H1 (cell line): ENCODE measurements at regions not wholly inside any gene's neighbourhood (a gene's known extent, or its start where the extent isn't known, plus 50 kb on each side); places are given as distances from the start of the nearest gene placed in this dataset.

Source experiments
- CTCF ChIA-PET: fragments of 300-600 bp; sonication (Branson Sonifier 250); formaldehyde crosslinking; loops from one replicate; lab custom pipeline; 2021; ENCODE audit not compliant: partially characterized antibody; lab: Charles Lee
- POLR2A ChIA-PET: fragments of 300-600 bp; sonication (Branson Sonifier 250); formaldehyde crosslinking; loops from one replicate; lab custom pipeline; 2021; ENCODE audit warnings: inconsistent platforms; ENCODE audit not compliant: partially characterized antibody; lab: Charles Lee
- DNase-seq, 2 experiments: peaks; one replicate each; pipeline versions ENCODE4 v3.0.0 to v3.0.0-alpha.2; 2010 to 2022; ENCODE audit warnings: low spot score in 2 of 2, low read depth in 1 of 2, mixed read lengths in 1 of 2
- FAIRE-seq: peaks from 2 replicates; lab custom pipeline; 2011; peaks lifted over from hg19 to GRCh38; lab: Jason Lieb, UNC
- H2AFZ ChIP-seq: 2 replicates; pipeline ENCODE4 v1.8.1; 2012; ENCODE audit warnings: low read length, inconsistent platforms
- H2AK5ac ChIP-seq: 2 replicates; pipeline ENCODE4 v1.6.1; 2013; ENCODE audit warnings: low read depth, low read length
- H2BK120ac ChIP-seq: replicated peaks from 2 replicates; pipeline ENCODE3; 2013; ENCODE audit warnings: low read depth, low read length, inconsistent platforms
- H2BK12ac ChIP-seq: 2 replicates; pipeline ENCODE4 v1.6.1; 2013; ENCODE audit warnings: low read depth, low read length
- H2BK15ac ChIP-seq: 2 replicates; pipeline ENCODE4 v1.6.1; 2013; ENCODE audit warnings: low read length
- H2BK20ac ChIP-seq: 2 replicates; pipeline ENCODE4 v1.6.1; 2013; ENCODE audit warnings: low read length
- H2BK5ac ChIP-seq: 2 replicates; pipeline ENCODE4 v1.6.1; 2013; ENCODE audit warnings: low read depth, low read length
- H3K14ac ChIP-seq: 2 replicates; pipeline ENCODE4 v1.6.1; 2013; ENCODE audit warnings: inconsistent platforms; ENCODE audit not compliant: insufficient read length
- H3K18ac ChIP-seq: 2 replicates; pipeline ENCODE4 v1.6.1; 2013; ENCODE audit warnings: low read length; ENCODE audit errors: extremely low read depth
- H3K23ac ChIP-seq: 2 replicates; pipeline ENCODE4 v1.6.1; 2013; ENCODE audit warnings: inconsistent platforms; ENCODE audit not compliant: insufficient read length
- H3K23me2 ChIP-seq: 2 replicates; pipeline ENCODE4 v1.6.1; 2013; ENCODE audit warnings: low read depth, low read length
- H3K27ac ChIP-seq: 2 replicates; pipeline ENCODE4 v1.6.1; 2011; ENCODE audit warnings: low read depth, low read length, inconsistent platforms
- H3K27me3 ChIP-seq, 4 experiments: replicated peaks in 1 of 4; 1 replicate in 1 of 4; 2 replicates in 3 of 4; pipeline versions ENCODE4 v1.6.1 to v1.8.1; 2011 to 2013; ENCODE audit warnings: low read length in 3 of 4, mild to moderate bottlenecking in 3 of 4, inconsistent platforms in 2 of 4, mixed read lengths in 2 of 4, moderate library complexity in 1 of 4; ENCODE audit not compliant: control insufficient read depth in 3 of 4, insufficient read depth in 3 of 4; ENCODE audit errors: extremely low read depth in 1 of 4
- H3K36me3 ChIP-seq, 4 experiments: 2 replicates each; pipeline versions ENCODE4 v1.6.1 to v1.8.1; 2011 to 2013; ENCODE audit warnings: mild to moderate bottlenecking in 4 of 4, low read length in 3 of 4, moderate library complexity in 2 of 4, control low read depth in 1 of 4, inconsistent platforms in 1 of 4; ENCODE audit not compliant: insufficient read depth in 4 of 4, control insufficient read depth in 2 of 4
- H3K4ac ChIP-seq: replicated peaks from 2 replicates; pipeline ENCODE3; 2013; ENCODE audit warnings: low read length, low read depth, mixed read lengths, inconsistent platforms; ENCODE audit not compliant: insufficient read length
- H3K4me1 ChIP-seq, 4 experiments: replicated peaks in 1 of 4; 1 replicate in 1 of 4; 2 replicates in 3 of 4; pipeline versions ENCODE4 v1.6.1 to v1.8.1; 2011 to 2013; ENCODE audit warnings: low read length in 3 of 4, inconsistent platforms in 2 of 4, mixed read lengths in 1 of 4; ENCODE audit not compliant: insufficient read depth in 4 of 4, control insufficient read depth in 3 of 4
- H3K4me2 ChIP-seq, 2 experiments: 2 replicates each; pipeline versions ENCODE4 v1.6.1 to v1.8.1; 2011 to 2013; ENCODE audit warnings: low read depth in 2 of 2, low read length in 2 of 2, control low read depth in 1 of 2, inconsistent platforms in 1 of 2, mild to moderate bottlenecking in 1 of 2; ENCODE audit not compliant: insufficient read depth in 1 of 2
- H3K4me3 ChIP-seq, 4 experiments: fragments of 200-600, 300-600 bp in 1 of 4; sonication (generic), shearing (Covaris generic), sonication (Bioruptor Twin) in 1 of 4; 2 replicates each; pipeline versions ENCODE4 v1.5.1 to v1.8.1; 2011 to 2016; ENCODE audit warnings: low read length in 4 of 4, low read depth in 3 of 4, control low read depth in 2 of 4, inconsistent platforms in 2 of 4, mild to moderate bottlenecking in 2 of 4, mixed read lengths in 1 of 4, moderate library complexity in 1 of 4; ENCODE audit not compliant: insufficient read depth in 2 of 4; ENCODE audit errors: extremely low read depth in 1 of 4
- H3K56ac ChIP-seq: replicated peaks from 2 replicates; pipeline ENCODE3; 2013; ENCODE audit warnings: low read depth, mild to moderate bottlenecking, mixed read lengths, low read length, inconsistent platforms; ENCODE audit not compliant: insufficient read length
- H3K79me1 ChIP-seq: 2 replicates; pipeline ENCODE4 v1.6.1; 2013; ENCODE audit warnings: low read depth, low read length, control low read depth
- H3K79me2 ChIP-seq, 2 experiments: 2 replicates each; pipeline versions ENCODE4 v1.6.1 to v1.8.1; 2012 to 2013; ENCODE audit warnings: low read length in 2 of 2, mild to moderate bottlenecking in 2 of 2, inconsistent platforms in 1 of 2; ENCODE audit not compliant: insufficient read depth in 2 of 2, control insufficient read depth in 1 of 2
- H3K9ac ChIP-seq, 4 experiments: replicated peaks in 1 of 4; 1 replicate in 1 of 4; 2 replicates in 3 of 4; pipeline versions ENCODE4 v1.6.1 to v1.8.1; 2011 to 2013; ENCODE audit warnings: low read depth in 3 of 4, low read length in 3 of 4, control low read depth in 2 of 4, mild to moderate bottlenecking in 2 of 4, moderate library complexity in 2 of 4, inconsistent platforms in 1 of 4; ENCODE audit errors: extremely low read depth in 1 of 4
- H3K9me3 ChIP-seq, 2 experiments: 2 replicates each; pipeline versions ENCODE4 v1.6.1 to v1.8.1; 2012 to 2013; ENCODE audit warnings: mild to moderate bottlenecking in 2 of 2, moderate library complexity in 2 of 2, control low read depth in 1 of 2, inconsistent platforms in 1 of 2, low read depth in 1 of 2, low read length in 1 of 2, mixed read lengths in 1 of 2; ENCODE audit not compliant: insufficient read depth in 2 of 2
- H4K20me1 ChIP-seq, 2 experiments: replicated peaks in 1 of 2; 2 replicates each; pipeline versions ENCODE3 to v1.8.1; 2011 to 2013; ENCODE audit warnings: inconsistent platforms in 2 of 2, low read length in 2 of 2, mild to moderate bottlenecking in 1 of 2; ENCODE audit not compliant: insufficient read depth in 2 of 2, control insufficient read depth in 1 of 2
- H4K5ac ChIP-seq: 2 replicates; pipeline ENCODE4 v1.6.1; 2013; ENCODE audit warnings: low read length, low read depth, mixed read lengths, inconsistent platforms; ENCODE audit not compliant: insufficient read length
- H4K8ac ChIP-seq: 2 replicates; pipeline ENCODE4 v1.8.0; 2013; ENCODE audit warnings: mild to moderate bottlenecking, moderate library complexity, low read length, inconsistent platforms; ENCODE audit not compliant: insufficient read depth; ENCODE audit errors: extremely low read depth
- H4K91ac ChIP-seq: replicated peaks from 2 replicates; pipeline ENCODE3; 2013; ENCODE audit warnings: low read length, mixed read lengths, inconsistent platforms; ENCODE audit not compliant: insufficient read length
- BACH1 ChIP-seq: IDR thresholded peaks from 2 replicates; pipeline ENCODE4 v1.6.1; 2012; ENCODE audit warnings: low read length, improper control_type of control experiment
- CHD2 ChIP-seq: IDR thresholded peaks from 2 replicates; pipeline ENCODE4 v1.6.1; 2012; ENCODE audit warnings: low read length, improper control_type of control experiment
- EZH2 ChIP-seq: fragments of 200-600 bp; sonication (generic); IDR thresholded peaks from 2 replicates; pipeline ENCODE4 v1.7.1; 2012; ENCODE audit warnings: low read depth, mild to moderate bottlenecking, moderate library complexity, low read length, inconsistent platforms; ENCODE audit not compliant: severe bottlenecking
- FOSL1 ChIP-seq: IDR thresholded peaks from 2 replicates; pipeline ENCODE4 v1.6.1; 2011; ENCODE audit warnings: mild to moderate bottlenecking, low read depth, low read length, moderate library complexity; ENCODE audit not compliant: insufficient read depth
- GABPA ChIP-seq: IDR thresholded peaks from 2 replicates; pipeline ENCODE4 v1.6.1; 2011; ENCODE audit warnings: mild to moderate bottlenecking, low read length, moderate library complexity, borderline replicate concordance; ENCODE audit not compliant: insufficient read depth
- JUN ChIP-seq: IDR thresholded peaks from 2 replicates; pipeline ENCODE4 v1.6.1; 2011; ENCODE audit warnings: low read depth, mild to moderate bottlenecking, improper control_type of control experiment, low read length
- KDM5A ChIP-seq: fragments of 200-600 bp; IDR thresholded peaks from 2 replicates; pipeline ENCODE4 v1.7.1; 2012; ENCODE audit warnings: mild to moderate bottlenecking, low read length, inconsistent platforms, mixed read lengths
- MAX ChIP-seq: IDR thresholded peaks from 2 replicates; pipeline ENCODE4 v1.6.1; 2012; ENCODE audit warnings: inconsistent platforms
- SIRT6 ChIP-seq: IDR thresholded peaks from one replicate; pipeline ENCODE4 v1.7.1; 2012; ENCODE audit warnings: low read length, inconsistent platforms
- SUZ12 ChIP-seq: fragments of 200-600 bp; sonication (generic); IDR thresholded peaks from 2 replicates; pipeline ENCODE4 v1.6.1; 2012; ENCODE audit warnings: mild to moderate bottlenecking, inconsistent platforms, low read length, moderate library complexity, mixed read lengths
- TCF12 ChIP-seq: IDR thresholded peaks from 2 replicates; pipeline ENCODE4 v1.6.1; 2011; ENCODE audit warnings: low read depth, mild to moderate bottlenecking, low read length
- WGBS, 2 experiments: shearing (Covaris generic) in 1 of 2; methylation state at CpG; one replicate each; pipeline versions ENCODE4 v1.1.6 to v1.1.7; 2013 to 2015; ENCODE audit warnings: low lambda C conversion rate in 2 of 2, mixed read lengths in 2 of 2, inconsistent platforms in 1 of 2, low coverage in 1 of 2, missing lambda C conversion rate in 1 of 2; ENCODE audit not compliant: insufficient replicate concordance in 2 of 2, insufficient coverage in 1 of 2, insufficient read length in 1 of 2; ENCODE audit errors: extremely low coverage in 1 of 2, missing lambda C conversion rate in 1 of 2; 5-methylcytosine and 5-hydroxymethylcytosine counted together

- Histone ChIP-seq H3K79me1 (no peaks in the 10 kb centered on the region), H3K27me3 (no peaks in the 10 kb centered on the region), H2BK5ac (no peak overlapping the region), H3K23ac (no peak overlapping the region), H3K9ac (no peak overlapping the region), H2AFZ (no peak overlapping the region), H3K4ac (no peak overlapping the region), H2BK120ac (no peak overlapping the region), H3K14ac (no peak overlapping the region), H3K4me2 (no peak overlapping the region), H3K4me3 (no peak overlapping the region), H4K5ac (no peak overlapping the region), H3K79me2 (no peaks in the 10 kb centered on the region), H4K8ac (no peak overlapping the region), H4K91ac (no peak overlapping the region), H2BK15ac (no peak overlapping the region), H2BK12ac (no peak overlapping the region), H3K27ac (no peak overlapping the region), H3K4me1 (peaks cover 0 to 4% (median 0%) of the 10 kb centered on the region in 4 experiments; a peak in 2 of 7 replicates), H3K56ac (no peak overlapping the region), H2BK20ac (no peak overlapping the region), H3K36me3 (no peaks in the 10 kb centered on the region), H3K9me3 (no peaks in the 10 kb centered on the region; a peak in 1 of 4 replicates), H3K23me2 (no peaks in the 10 kb centered on the region; the same call in 1 of the 2 replicates), H4K20me1 (no peaks in the 10 kb centered on the region), H2AK5ac (no peak overlapping the region), H3K18ac (no peak overlapping the region)
- POLR2A ChIA-PET, result no interaction called here
- no peak for FAIRE-seq
- CTCF ChIA-PET, result interaction anchor here (2.3 kb wide), 1 partner anchor 26 kb away, joined by 7 read pairs; no protein-coding TSS in a partner anchor
- 93% methylated on average over 2 of the region's 2 CpGs; no CpG with 5 or more reads in 1 of the 2 experiments for WGBS, 2 experiments
- DNase-seq, result no peak
- TF ChIP-seq SUZ12 (no peak), BACH1 (no peak), KDM5A (no peak), GABPA (no peak), SIRT6 (no peak), JUN (no peak), FOSL1 (no peak), TCF12 (no peak), EZH2 (no peak), CHD2 (no peak), MAX (no peak)
Observed at GRCh38 chr10:64118736-64119135, 597.5 kb downstream of the REEP3 start.
